Erythroblast (primary cell): ENCODE measurements at regions not wholly inside any gene's neighbourhood (a gene's known extent, or its start where the extent isn't known, plus 50 kb on each side); places are given as distances from the start of the nearest gene placed in this dataset.

ENCODE experiments used
- GATA1 ChIP-seq: IDR thresholded peaks from 2 replicates; pipeline ENCODE4 v1.6.1; 2011; ENCODE audit warnings: low read depth, mild to moderate bottlenecking, control low read depth, low read length, moderate library complexity
- POLR2A ChIP-seq: IDR thresholded peaks from 2 replicates; pipeline ENCODE4 v1.6.1; 2011; ENCODE audit warnings: mild to moderate bottlenecking, low read length

GRCh38 chr2:223219872-223220657, 168.1 kb downstream of the KCNE4 start:
- no peak for TF ChIP-seq GATA1
- no peak for TF ChIP-seq POLR2A
